SK-MEL-5 (cell line): ENCODE measurements at regions not wholly inside any gene's neighbourhood (a gene's known extent, or its start where the extent isn't known, plus 50 kb on each side); places are given as distances from the start of the nearest gene placed in this dataset.
"Not testable (repeated sequence)": the region's sequence is repeated elsewhere in the genome, so short reads cannot be mapped to it uniquely, and the experiment has no call there.

Source experiments
- DNase-seq: peaks from one replicate; pipeline ENCODE4 v3.0.0-alpha.2; 2016; ENCODE audit warnings: low read depth, low spot score
- in situ Hi-C: cut with HindIII; loops from 2 replicates; pipeline ENCODE4 v1.10.0; 2016; ENCODE audit warnings: low sequenced_read_pairs, high pct_unique_total_duplicates, low pct_unique_long_range_greater_than_20kb

GRCh38 chr3:94596887-94597566, 534.2 kb downstream of the NSUN3 start:
- DNase-seq, result no peak
- in situ Hi-C loops, result no loop called here

- in situ Hi-C loops, result no loop called here
- DNase-seq, result no peak
These were observed 544.9 kb downstream of the NSUN3 start for GRCh38 chr3:94607778-94608177.

- in situ Hi-C loops, result no loop called here
- DNase-seq, result no peak
These were observed 547.0 kb downstream of the NSUN3 start for GRCh38 chr3:94609908-94610307.

- in situ Hi-C loops, result no loop called here
These were observed 548.7 kb downstream of the NSUN3 start for GRCh38 chr3:94611596-94611995.

GRCh38 chr3:94612631-94613030, 549.8 kb downstream of the NSUN3 start:
- no peak for DNase-seq
- in situ Hi-C loops, result no loop called here

More at GRCh38 chr3:94611596-94611995, 548.7 kb downstream of the NSUN3 start:
- DNase-seq, result no peak

- no peak for DNase-seq
- in situ Hi-C loops, result no loop called here
These were observed 551.3 kb downstream of the NSUN3 start for GRCh38 chr3:94614192-94614591.

GRCh38 chr3:94615275-94616065, 552.6 kb downstream of the NSUN3 start:
- DNase-seq, result no peak

GRCh38 chr3:94616833-94617232, 554.0 kb downstream of the NSUN3 start:
- in situ Hi-C loops, result no loop called here
- DNase-seq, result no peak

More at GRCh38 chr3:94615275-94616065, 552.6 kb downstream of the NSUN3 start:
- in situ Hi-C loops, result no loop called here

GRCh38 chr3:94617312-94617711, 554.5 kb downstream of the NSUN3 start:
- no peak for DNase-seq
- in situ Hi-C loops, result no loop called here

GRCh38 chr3:94619643-94620042, 556.8 kb downstream of the NSUN3 start:
- in situ Hi-C loops, result no loop called here
- DNase-seq, result no peak

- DNase-seq, result no peak
- in situ Hi-C loops, result no loop called here
These were observed 563.7 kb downstream of the NSUN3 start for GRCh38 chr3:94626573-94626972.

- in situ Hi-C loops, result no loop called here
- DNase-seq, result no peak
These were observed 564.8 kb downstream of the NSUN3 start for GRCh38 chr3:94627689-94628088.

GRCh38 chr3:94643400-94643799, 580.5 kb downstream of the NSUN3 start:
- in situ Hi-C loops, result no loop called here
- no peak for DNase-seq

- no peak for DNase-seq
- in situ Hi-C loops, result no loop called here
These were observed 582.9 kb downstream of the NSUN3 start for GRCh38 chr3:94645790-94646189.

- no peak for DNase-seq
- in situ Hi-C loops, result no loop called here
These were observed 584.3 kb downstream of the NSUN3 start for GRCh38 chr3:94647131-94647530.

- DNase-seq, in situ Hi-C loops: not testable (repeated sequence)
These were observed 585.7 kb downstream of the NSUN3 start for GRCh38 chr3:94648270-94649180.

GRCh38 chr3:94654096-94654495, 591.2 kb downstream of the NSUN3 start:
- in situ Hi-C loops, result no loop called here
- no peak for DNase-seq

- in situ Hi-C loops, result no loop called here
- no peak for DNase-seq
These were observed 603.1 kb downstream of the NSUN3 start for GRCh38 chr3:94665922-94666321.
